Smooth muscle cell (in vitro differentiated cells): ENCODE measurements at regions not wholly inside any gene's neighbourhood (a gene's known extent, or its start where the extent isn't known, plus 50 kb on each side); places are given as distances from the start of the nearest gene placed in this dataset.

Experiments used
- DNase-seq: peaks from one replicate; lab custom pipeline; 2025; ENCODE audit not compliant: unreplicated experiment; lab: John Stamatoyannopoulos, UW
- H2AFZ ChIP-seq: fragments of 200-600 bp; sonication (generic); 2 replicates; pipeline ENCODE4 v1.6.0; 2016; ENCODE audit warnings: antibody characterized with exemption, low read depth, mild to moderate bottlenecking
- H3F3A ChIP-seq: fragments of 200-600 bp; sonication (generic); 2 replicates; pipeline ENCODE4 v1.6.0; 2017; ENCODE audit warnings: antibody characterized with exemption, low read depth
- H3K27ac ChIP-seq: fragments of 200-600 bp; sonication (generic); 2 replicates; pipeline ENCODE4 v1.5.1; 2016; ENCODE audit warnings: low read depth, mild to moderate bottlenecking
- H3K27me3 ChIP-seq: fragments of 200-600 bp; sonication (generic); 2 replicates; pipeline ENCODE4 v1.6.1; 2016; ENCODE audit warnings: low read depth, mild to moderate bottlenecking
- H3K36me3 ChIP-seq: fragments of 200-600 bp; sonication (generic); 2 replicates; pipeline ENCODE4 v1.5.1; 2016; ENCODE audit warnings: low read depth
- H3K4me1 ChIP-seq: fragments of 200-600 bp; sonication (generic); 2 replicates; pipeline ENCODE4 v1.5.1; 2016; ENCODE audit warnings: low read depth
- H3K4me2 ChIP-seq: fragments of 200-600 bp; sonication (generic); 2 replicates; pipeline ENCODE4 v1.6.0; 2016; ENCODE audit warnings: mild to moderate bottlenecking
- H3K4me3 ChIP-seq: fragments of 200-600 bp; sonication (generic); 2 replicates; pipeline ENCODE4 v1.5.1; 2016; ENCODE audit warnings: mild to moderate bottlenecking
- H3K79me2 ChIP-seq: fragments of 200-600 bp; sonication (generic); 2 replicates; pipeline ENCODE4 v1.6.0; 2016; ENCODE audit warnings: low read depth, mild to moderate bottlenecking
- H3K9ac ChIP-seq: fragments of 200-600 bp; sonication (generic); 2 replicates; pipeline ENCODE4 v1.6.0; 2016; ENCODE audit warnings: low read depth
- H3K9me3 ChIP-seq: fragments of 200-600 bp; sonication (generic); replicated peaks from 2 replicates; pipeline ENCODE4 v1.5.1; 2016; ENCODE audit warnings: low read depth
- H4K20me1 ChIP-seq: fragments of 200-600 bp; sonication (generic); 2 replicates; pipeline ENCODE4 v1.6.0; 2016; ENCODE audit warnings: low read depth
- WGBS: methylation state at CpG from one replicate; pipeline ENCODE4 v1.1.7; 2016; ENCODE audit warnings: low lambda C conversion rate; 5-methylcytosine and 5-hydroxymethylcytosine counted together
- TF ChIP-seq, protein P1 (sequence below): fragments of 200-600 bp; sonication (generic); IDR thresholded peaks from 2 replicates; pipeline ENCODE4 v1.5.1; 2017; ENCODE audit warnings: borderline replicate concordance, mild to moderate bottlenecking, antibody characterized with exemption; ENCODE audit not compliant: insufficient read depth, poor library complexity, severe bottlenecking

DNA sequence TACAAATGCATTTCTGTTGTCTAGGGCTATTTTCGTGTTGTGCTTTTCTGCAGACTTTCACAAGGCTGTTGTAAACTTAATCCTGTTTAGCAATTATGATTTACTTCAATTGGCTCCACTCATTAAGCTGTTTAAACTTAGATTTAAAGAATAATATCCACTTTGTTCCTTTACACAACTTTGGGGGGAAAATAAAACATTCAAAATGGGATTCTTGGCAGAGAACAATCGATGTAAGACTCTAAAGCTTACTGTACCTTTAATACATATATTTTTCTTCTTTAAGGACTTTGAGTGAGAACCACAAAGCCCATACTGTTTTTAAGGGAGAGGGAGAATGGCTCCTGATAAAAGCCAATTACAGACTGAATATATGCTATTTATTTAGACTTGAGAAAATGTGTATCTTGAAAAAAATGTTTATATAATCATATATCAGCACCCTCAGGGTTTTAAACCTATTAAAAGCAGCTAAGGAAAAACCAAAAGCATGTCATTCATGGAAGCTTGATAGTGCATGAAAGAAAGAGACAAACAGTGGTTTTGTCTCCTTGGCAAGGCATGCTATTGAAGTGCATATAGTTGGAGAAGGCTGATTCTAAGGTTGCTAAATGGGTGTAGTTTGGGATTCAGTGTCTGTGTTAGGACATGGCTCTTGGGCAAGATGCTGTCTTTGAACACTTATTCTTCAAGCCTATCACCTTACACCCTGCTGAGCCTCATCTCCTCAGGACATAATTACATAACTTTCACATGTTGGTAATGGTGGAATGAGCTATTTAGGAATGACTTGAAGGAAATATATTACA is 293.4 kb upstream of the TBC1D5 start:
- no peaks in the 10 kb centered on the region for H3K36me3 ChIP-seq
- H2AFZ ChIP-seq = no peak overlapping the region
- no peaks in the 10 kb centered on the region for H3K4me1 ChIP-seq
- no peaks in the 10 kb centered on the region for H3F3A ChIP-seq
- no peaks in the 10 kb centered on the region for H3K27me3 ChIP-seq
- H3K9me3 ChIP-seq = no peaks in the 10 kb centered on the region
- H3K4me3 ChIP-seq = no peak overlapping the region
- no peak overlapping the region for H3K9ac ChIP-seq
- TF ChIP-seq, protein P1, sequence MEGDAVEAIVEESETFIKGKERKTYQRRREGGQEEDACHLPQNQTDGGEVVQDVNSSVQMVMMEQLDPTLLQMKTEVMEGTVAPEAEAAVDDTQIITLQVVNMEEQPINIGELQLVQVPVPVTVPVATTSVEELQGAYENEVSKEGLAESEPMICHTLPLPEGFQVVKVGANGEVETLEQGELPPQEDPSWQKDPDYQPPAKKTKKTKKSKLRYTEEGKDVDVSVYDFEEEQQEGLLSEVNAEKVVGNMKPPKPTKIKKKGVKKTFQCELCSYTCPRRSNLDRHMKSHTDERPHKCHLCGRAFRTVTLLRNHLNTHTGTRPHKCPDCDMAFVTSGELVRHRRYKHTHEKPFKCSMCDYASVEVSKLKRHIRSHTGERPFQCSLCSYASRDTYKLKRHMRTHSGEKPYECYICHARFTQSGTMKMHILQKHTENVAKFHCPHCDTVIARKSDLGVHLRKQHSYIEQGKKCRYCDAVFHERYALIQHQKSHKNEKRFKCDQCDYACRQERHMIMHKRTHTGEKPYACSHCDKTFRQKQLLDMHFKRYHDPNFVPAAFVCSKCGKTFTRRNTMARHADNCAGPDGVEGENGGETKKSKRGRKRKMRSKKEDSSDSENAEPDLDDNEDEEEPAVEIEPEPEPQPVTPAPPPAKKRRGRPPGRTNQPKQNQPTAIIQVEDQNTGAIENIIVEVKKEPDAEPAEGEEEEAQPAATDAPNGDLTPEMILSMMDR = no peak
- no peaks in the 10 kb centered on the region for H3K79me2 ChIP-seq
- DNase-seq = no peak
- H3K27ac ChIP-seq = no peak overlapping the region
- 80% methylated on average over 2 of the region's 2 CpGs for WGBS
- H4K20me1 ChIP-seq = no peaks in the 10 kb centered on the region
- no peak overlapping the region for H3K4me2 ChIP-seq

DNA sequence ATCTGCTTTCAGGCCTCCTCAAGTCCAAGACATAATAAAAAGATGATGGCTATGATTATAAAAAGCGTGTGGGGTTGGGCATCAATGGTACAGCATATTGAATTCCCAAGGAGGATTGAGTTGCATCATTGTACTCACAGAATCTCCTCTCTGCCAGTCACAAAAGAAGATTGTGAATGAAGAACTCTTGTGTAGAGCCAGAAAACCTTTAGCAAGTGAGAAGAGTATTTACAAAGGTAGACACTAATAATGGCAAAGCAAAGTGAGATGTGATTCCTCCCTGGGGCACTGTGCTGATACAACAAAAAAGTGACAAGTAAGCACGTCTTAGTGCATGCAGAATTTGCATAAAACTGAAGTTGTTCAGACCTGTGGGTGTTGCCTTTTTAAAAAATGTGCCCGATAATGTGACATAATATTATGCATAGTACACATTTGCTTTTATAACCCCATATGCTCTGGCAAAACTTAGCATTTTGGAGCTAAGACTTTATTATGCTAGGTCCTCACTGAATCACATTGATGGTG is 291.2 kb upstream of the TBC1D5 start:
- Histone ChIP-seq H3K4me1 (no peaks in the 10 kb centered on the region), H3K4me2 (no peak overlapping the region), H3K27me3 (no peaks in the 10 kb centered on the region), H3K79me2 (no peaks in the 10 kb centered on the region), H2AFZ (no peak overlapping the region), H3K36me3 (no peaks in the 10 kb centered on the region), H3K4me3 (no peak overlapping the region), H4K20me1 (no peaks in the 10 kb centered on the region), H3K9ac (no peak overlapping the region), H3K27ac (no peak overlapping the region), H3K9me3 (no peaks in the 10 kb centered on the region), H3F3A (no peaks in the 10 kb centered on the region)
- TF ChIP-seq, protein P1 = no peak
- DNase-seq = no peak
- WGBS = 86% methylated on average over 3 of the region's 3 CpGs

DNA sequence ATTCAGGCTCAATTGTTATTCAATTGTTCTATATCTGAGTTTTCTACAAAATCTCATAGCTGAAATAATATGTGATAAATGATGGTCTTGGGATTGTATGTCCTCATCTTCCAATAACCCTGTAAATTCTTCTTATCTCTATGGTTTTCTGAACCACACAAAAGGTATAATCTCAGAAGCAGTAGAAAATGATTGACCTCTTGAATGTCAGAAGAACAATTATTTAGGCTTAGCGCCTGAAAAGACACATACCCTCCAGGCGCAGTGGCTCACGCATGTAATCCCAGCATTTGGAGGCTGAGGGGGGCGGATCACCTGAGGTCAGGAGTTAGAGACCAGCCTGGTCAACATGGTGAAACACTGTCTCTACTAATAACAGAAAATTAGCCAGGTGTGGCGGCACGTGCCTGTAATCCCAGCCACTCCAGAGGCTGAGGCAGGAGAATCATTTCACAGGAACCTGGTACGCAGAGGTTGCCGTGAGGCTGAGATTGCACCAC is 288.0 kb upstream of the TBC1D5 start:
- no peaks in the 10 kb centered on the region for H3K4me1 ChIP-seq
- TF ChIP-seq, protein P1 = no peak
- no peak overlapping the region for H3K27ac ChIP-seq
- no peak overlapping the region for H3K9ac ChIP-seq
- no peaks in the 10 kb centered on the region for H3K79me2 ChIP-seq
- 94% methylated on average over 8 of the region's 8 CpGs for WGBS
- DNase-seq = no peak
- H3F3A ChIP-seq = no peaks in the 10 kb centered on the region
- no peak overlapping the region for H3K4me2 ChIP-seq
- H3K36me3 ChIP-seq = no peaks in the 10 kb centered on the region
- no peak overlapping the region for H3K4me3 ChIP-seq
- no peak overlapping the region for H2AFZ ChIP-seq
- H4K20me1 ChIP-seq = no peaks in the 10 kb centered on the region
- H3K9me3 ChIP-seq = no peaks in the 10 kb centered on the region
- H3K27me3 ChIP-seq = no peaks in the 10 kb centered on the region
